ENCODE measurements at regions not wholly inside any gene's neighbourhood (a gene's known extent, or its start where the extent isn't known, plus 50 kb on each side); places are given as distances from the start of the nearest gene placed in this dataset.

GRCh38 chr2:133791191-133791590 is 222.9 kb upstream of the NCKAP5 start:
- intact Hi-C loops (cut with DNase I) = no loop called here
- Histone ChIP-seq H3K4me3 (no peak overlapping the region), H3K36me3 (no peaks in the 10 kb centered on the region), H3K4me1 (no peaks in the 10 kb centered on the region), H3K27me3 (no peaks in the 10 kb centered on the region), H3K27ac (no peak overlapping the region), H3K9me3 (no peaks in the 10 kb centered on the region)
- TF ChIP-seq CTCF (IDR thresholded peaks at IDR 0.05) = no peak
- ATAC-seq (no peak), DNase-seq (no peak)

GRCh38 chr2:133792223-133792622 is 224.0 kb upstream of the NCKAP5 start:
- Histone ChIP-seq H3K27me3 (no peaks in the 10 kb centered on the region), H3K4me3 (no peak overlapping the region), H3K9me3 (no peaks in the 10 kb centered on the region), H3K36me3 (no peaks in the 10 kb centered on the region), H3K27ac (no peak overlapping the region), H3K4me1 (no peaks in the 10 kb centered on the region)
- no peak for ATAC-seq
- no peak for TF ChIP-seq CTCF (IDR thresholded peaks at IDR 0.05)
- DNase-seq = no peak
- intact Hi-C loops (cut with DNase I) = no loop called here

GRCh38 chr2:133794114-133794513 is 225.9 kb upstream of the NCKAP5 start:
- no peak overlapping the region for H3K27ac ChIP-seq
- intact Hi-C loops (cut with DNase I) = no loop called here
- no peaks in the 10 kb centered on the region for H3K4me1 ChIP-seq
- no peaks in the 10 kb centered on the region for H3K9me3 ChIP-seq
- ATAC-seq (no peak), DNase-seq (no peak)
- H3K4me3 ChIP-seq = no peak overlapping the region
- no peak for TF ChIP-seq CTCF (IDR thresholded peaks at IDR 0.05)
- H3K27me3 ChIP-seq = no peaks in the 10 kb centered on the region
- no peaks in the 10 kb centered on the region for H3K36me3 ChIP-seq

GRCh38 chr2:133801946-133802345 is 233.7 kb upstream of the NCKAP5 start:
- no peak overlapping the region for H3K27ac ChIP-seq
- H3K27me3 ChIP-seq = no peaks in the 10 kb centered on the region
- no peak for DNase-seq
- intact Hi-C loops (cut with DNase I) = no loop called here
- H3K4me3 ChIP-seq = no peak overlapping the region
- ATAC-seq = no peak
- no peaks in the 10 kb centered on the region for H3K4me1 ChIP-seq
- TF ChIP-seq CTCF (IDR thresholded peaks at IDR 0.05) = no peak
- no peaks in the 10 kb centered on the region for H3K36me3 ChIP-seq
- H3K9me3 ChIP-seq = no peaks in the 10 kb centered on the region

- Histone ChIP-seq H3K36me3 (no peaks in the 10 kb centered on the region), H3K4me3 (no peak overlapping the region), H3K4me1 (no peaks in the 10 kb centered on the region), H3K27ac (no peak overlapping the region), H3K9me3 (no peaks in the 10 kb centered on the region), H3K27me3 (no peaks in the 10 kb centered on the region)
- DNase-seq (no peak), ATAC-seq (no peak)
- intact Hi-C loops (cut with DNase I) = no loop called here
- no peak for TF ChIP-seq CTCF (IDR thresholded peaks at IDR 0.05)
These were observed 234.3 kb upstream of the NCKAP5 start for GRCh38 chr2:133802409-133803039.

GRCh38 chr2:133806564-133806963 is 238.3 kb upstream of the NCKAP5 start:
- Histone ChIP-seq H3K4me3 (no peak overlapping the region), H3K9me3 (no peaks in the 10 kb centered on the region), H3K27ac (no peak overlapping the region), H3K27me3 (no peaks in the 10 kb centered on the region), H3K4me1 (no peaks in the 10 kb centered on the region), H3K36me3 (no peaks in the 10 kb centered on the region)
- ATAC-seq (no peak), DNase-seq (no peak)
- intact Hi-C loops (cut with DNase I) = no loop called here
- TF ChIP-seq CTCF (IDR thresholded peaks at IDR 0.05) = no peak
